ENCODE measurements at regions not wholly inside any gene's neighbourhood (a gene's known extent, or its start where the extent isn't known, plus 50 kb on each side); places are given as distances from the start of the nearest gene placed in this dataset.

DNA sequence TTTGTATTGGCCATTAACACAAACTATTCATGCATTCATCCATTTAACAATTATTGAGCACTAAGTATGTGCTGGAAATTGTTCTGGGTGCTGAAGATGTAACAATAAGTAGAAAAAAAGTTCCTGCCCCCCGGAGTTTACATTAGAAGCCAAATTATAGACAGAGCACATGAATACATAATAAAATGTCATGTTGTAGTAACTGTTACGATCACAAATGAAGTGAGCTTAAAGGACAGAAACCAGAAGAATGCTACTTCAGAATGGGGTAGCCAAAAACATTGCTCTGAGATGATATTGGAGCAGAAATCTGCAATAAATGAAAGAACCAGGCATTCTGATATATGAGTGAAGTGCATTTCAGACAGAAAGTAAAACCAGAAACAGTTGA lies 256.0 kb upstream of the SETBP1 start:
- DNase-seq (ENCODE audit: low spot score), result no peak

DNA sequence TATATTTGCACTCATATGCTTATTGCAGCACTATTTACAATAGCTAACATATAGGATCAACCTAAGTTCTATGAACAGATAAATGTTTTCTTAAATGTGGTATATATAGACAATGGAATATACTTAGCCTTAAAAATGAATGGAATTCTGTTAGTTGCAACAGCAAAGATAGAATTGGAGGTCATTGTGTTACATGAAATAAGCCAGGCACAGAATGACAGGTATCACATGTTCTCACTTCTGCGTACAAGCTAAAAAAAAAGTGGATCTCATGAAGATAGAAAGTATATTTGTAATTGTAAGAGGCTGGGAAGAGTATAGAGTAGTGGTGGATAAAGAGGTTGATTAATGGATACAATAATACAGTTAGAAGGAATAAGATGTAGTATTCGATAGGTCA lies 255.5 kb upstream of the SETBP1 start:
- DNase-seq (ENCODE audit: low spot score), result no peak

DNA sequence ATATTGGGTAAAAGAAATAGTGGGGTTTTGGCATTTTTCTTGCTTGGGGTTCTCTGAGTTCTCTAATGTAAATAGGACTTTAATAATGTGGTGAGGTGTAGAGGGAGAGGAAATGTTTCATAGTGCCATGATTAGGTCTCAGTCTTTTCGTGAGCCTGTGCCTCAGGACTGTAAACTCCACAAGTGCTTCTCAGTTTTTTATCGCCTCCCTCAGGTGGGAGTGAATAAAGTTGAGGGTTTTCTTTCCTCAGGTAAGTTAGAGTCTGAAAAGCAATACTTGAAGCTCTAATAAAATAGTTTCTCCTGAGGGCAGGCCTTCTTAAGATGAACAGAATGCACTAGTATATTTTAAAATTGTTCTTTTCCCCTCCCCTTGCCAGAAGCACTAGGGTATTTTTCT lies 243.1 kb upstream of the SETBP1 start:
- no peak for DNase-seq (ENCODE audit: low spot score)

DNA sequence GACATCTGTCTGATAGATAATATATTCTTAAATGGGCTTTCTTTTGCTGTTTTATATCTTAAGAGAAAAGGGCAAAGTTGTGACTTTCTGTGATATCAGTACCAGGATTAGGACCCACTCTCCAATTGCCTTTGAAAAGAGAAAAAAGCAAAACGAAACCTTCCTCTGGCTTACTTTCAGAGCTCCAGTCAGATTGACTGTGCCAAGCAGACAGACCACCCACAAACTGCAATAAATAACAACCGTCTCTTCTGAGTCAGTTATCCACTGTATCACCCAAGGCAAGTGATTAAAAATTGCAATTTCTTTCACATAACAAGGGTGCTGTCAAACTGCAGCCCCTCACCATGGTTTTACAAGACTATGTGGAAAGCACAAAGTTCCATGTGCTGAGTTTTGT lies 230.5 kb upstream of the SETBP1 start:
- DNase-seq (ENCODE audit: low spot score), result no peak

DNA sequence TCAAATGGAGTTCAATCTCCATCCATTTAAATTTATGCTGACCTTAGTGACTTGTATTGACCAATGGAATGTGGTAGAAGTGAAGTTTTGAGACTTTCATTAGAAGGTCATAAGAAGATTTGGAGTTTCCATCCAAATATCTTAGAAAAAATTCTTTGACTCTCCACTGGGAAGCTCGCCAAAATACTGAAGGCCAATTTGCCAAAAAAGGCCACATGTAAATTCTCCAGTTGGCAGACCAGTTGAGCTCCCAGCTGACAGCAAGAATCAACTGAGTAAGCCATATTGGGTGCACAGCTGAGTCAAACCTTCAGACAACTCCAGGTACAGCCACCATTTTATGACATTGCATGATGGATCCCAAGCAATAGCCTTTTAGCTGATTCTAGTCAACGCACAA lies 228.3 kb upstream of the SETBP1 start:
- no peak for DNase-seq (ENCODE audit: low spot score)

DNA sequence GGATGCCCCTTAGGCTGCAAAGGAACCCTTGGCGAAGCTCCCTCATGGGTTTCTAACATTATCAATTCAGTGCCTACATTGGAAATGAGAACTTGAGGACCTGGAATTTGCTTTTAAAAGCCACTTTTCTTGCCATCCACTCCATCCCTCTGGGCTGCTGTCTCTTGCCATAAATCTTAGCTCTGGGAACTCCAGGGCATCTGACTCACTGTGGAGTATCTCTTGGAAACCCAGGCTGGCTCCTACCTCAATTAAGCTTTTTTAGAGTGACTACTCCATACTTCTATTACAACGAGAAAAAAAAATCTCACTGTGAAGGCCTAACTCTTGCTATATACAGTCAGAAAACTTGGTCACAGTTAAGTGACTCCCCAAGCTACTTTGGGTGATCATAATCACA lies 227.2 kb upstream of the SETBP1 start:
- no peak for DNase-seq (ENCODE audit: low spot score)

DNA sequence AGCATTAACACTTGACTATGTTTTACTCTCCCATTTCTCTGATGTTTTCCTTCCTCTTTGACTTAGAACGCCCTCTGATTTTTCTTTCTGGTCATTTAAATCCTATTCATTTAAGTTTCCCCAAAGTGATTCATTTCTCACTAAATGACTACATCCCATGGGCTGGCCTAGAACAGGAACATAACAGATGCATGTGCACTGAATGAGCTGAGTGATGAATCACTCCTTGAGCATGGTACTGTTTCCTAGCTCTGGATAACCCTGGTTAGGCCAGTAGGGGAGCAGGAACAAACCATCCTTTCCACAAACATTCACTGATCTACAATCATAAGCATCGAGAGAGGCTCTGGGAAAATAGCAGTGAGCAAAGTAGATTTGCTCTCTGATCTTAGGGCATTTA lies 221.9 kb upstream of the SETBP1 start:
- DNase-seq (ENCODE audit: low spot score), result no peak

DNA sequence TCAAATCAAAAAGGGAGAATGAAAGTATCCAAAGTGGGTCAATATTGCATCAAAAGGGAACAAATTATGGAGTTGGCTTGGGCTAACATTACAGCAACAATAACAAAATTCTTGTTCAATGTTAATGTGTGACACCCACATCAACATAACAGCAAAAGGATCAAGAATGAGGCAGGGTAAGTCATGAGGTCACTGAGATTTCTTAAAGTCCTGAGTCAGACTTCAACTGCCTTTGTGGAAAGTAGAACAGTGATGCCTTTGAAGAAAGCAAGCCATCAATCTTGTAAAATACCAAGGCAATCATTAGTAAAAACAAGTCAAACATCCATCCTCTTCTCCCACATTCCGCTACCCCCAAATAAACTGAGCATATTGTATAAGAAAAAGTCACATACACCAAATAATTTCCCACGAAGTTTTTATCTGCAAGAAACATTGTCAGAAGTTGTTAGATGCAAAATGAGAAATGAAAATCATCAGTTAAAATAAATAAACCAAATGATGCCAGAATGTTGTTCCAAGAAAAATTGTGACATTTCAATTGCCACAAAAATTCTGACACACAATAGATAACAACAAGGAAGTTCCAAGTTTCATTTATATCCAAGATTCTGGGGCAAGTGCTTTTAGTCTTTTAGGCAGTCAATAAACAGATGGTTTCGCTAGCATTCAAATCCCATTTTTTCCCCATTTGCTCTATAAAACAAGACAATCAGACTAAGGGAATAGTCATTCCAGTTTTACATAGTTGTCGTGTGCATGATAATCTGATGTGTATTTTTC lies 216.1 kb upstream of the SETBP1 start:
- no peak for DNase-seq (ENCODE audit: low spot score)

DNA sequence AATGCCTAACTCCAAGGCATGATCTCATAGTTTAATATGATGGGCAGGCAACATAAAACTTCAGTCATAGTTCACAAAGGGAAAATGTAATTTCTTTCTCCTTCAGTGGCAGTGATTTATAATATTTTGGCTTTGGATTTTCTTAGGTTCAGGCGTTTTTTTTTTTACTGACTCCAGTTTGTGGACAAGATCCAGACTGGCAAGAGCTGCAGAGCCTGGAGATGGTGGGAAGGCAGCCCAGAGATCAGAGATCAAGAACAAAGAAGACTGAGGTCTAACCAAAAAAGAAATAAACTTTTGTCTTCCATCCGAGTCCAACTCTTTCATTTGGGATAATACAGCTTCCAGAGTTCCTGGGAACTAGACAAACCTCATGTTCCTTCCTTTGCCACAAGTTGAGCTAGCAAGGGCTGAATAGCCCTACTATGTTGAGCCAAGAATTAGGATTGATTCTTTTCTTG lies 215.3 kb upstream of the SETBP1 start:
- DNase-seq (ENCODE audit: low spot score), result peak; percentile 34

DNA sequence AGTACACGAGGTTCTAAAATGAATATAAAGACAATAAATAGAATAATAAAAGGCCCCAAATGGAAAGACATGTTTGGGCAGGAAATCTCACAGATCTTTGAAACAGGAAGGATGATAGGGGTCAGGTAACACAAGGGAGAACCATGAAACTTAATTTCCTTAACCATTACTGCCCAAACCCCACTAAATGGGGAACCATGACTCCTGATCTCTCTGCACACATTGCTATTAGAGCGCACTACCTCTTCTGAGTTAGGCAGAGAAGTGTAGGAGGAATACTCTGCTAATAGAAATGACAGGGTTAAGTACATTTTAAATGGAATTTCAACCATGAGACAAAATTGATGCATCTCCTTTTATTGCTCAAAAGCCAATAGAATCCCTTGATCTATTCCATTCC lies 213.7 kb upstream of the SETBP1 start:
- no peak for DNase-seq (ENCODE audit: low spot score)

DNA sequence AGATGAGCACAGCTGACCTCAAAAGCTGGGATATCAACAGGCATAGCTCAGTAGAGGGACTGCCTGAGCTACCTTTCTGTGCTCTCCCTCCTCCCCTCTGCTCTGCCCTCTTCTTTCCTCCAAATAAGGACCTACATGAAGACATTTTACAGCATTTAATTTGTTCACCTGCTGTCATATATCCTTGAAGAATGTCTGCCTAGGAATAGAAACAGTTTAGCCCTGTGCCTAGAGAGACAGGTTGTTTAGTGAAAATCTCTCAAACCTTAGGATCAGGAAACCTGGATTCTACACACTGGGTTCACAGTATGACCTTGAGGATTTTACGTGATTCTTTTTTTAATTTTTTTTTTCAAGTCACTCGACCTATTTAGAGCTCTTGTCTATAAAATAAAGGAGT lies 213.0 kb upstream of the SETBP1 start:
- no peak for DNase-seq (ENCODE audit: low spot score)

DNA sequence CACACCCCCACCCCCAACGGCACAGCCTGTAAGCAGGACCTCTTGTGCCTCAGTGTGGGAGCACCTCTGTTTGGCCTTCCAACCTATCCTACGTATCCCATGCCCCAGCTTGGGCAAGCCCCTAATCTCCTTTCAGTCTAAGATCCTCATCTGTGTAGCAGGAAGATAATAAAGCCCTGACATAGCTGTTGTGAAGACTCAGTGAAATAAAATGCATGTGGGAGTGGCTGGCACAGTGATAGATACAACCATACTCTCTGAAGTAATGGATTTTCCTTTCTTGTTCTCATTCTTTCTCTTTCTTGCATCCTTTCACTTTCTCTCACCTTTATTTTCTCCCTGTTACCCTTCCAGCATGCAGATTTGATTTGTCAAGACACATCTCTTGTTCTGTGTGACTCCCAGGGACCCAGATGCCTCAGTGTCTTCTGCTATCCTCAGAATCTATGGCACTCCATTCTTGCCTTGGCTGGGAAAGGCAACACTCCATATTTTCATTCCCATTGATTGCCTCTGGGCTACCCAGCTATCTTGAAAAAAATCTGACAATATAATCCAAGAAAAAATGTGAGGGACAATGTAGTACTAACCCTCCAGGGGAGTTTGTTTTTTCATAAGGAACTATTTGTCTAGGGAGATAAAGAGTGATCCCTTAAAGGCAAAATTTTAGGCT lies 207.2 kb upstream of the SETBP1 start:
- no peak for DNase-seq (ENCODE audit: low spot score)

DNA sequence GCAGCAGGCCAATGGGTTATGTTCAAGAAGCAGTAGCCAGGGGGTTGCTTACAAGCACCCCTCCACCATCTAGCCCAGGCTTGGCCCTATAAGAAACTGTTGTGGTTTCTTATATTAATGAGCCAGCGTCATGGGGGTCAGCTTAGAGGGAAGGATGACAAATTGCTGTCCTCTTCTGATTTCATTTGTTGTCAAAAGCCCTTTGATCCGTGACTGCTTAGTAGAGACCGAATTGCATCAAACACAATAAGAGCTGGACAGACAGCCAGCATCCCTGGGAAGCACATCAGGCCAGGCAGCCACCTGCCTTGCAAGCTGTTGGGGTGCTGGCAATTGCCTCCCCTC lies 206.6 kb upstream of the SETBP1 start:
- DNase-seq (ENCODE audit: low spot score), result no peak

DNA sequence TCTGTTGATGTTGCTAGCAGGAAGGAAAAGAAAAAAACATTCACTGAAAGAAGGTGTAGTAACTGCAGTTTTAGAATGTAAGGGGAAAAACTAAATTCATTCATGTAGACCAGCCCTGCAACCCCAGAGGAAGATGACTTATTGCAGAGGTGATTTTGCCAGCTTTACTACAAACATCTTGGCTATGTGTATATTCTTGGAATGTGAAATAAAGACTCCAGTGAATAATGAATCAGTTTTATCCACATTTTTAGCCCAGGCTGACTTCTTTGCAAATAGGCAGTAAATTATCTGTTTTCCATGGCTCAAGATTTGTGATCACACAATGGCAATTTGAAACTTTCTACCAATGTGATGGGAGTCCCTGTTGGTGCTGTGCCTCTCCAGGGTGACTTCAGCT lies 206.1 kb upstream of the SETBP1 start:
- no peak for DNase-seq (ENCODE audit: low spot score)

DNA sequence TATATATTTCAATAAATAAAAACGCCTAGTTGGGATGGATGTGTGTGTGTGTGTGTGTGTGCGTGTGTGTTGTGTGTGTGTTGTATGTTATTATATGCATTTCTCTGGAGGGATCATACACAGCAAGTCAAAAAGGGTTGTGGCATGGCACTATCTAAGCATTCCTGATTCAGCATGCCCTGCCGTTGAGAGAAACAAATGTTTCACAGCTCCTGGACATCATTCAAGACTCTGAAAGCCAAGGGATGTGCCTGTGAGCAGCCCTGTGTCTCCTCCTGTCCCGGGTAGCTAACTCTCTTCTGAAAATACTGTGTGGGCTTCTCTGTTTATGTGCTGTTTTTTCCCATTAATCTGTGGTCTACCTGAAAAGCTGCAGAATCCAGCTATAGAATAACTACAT lies 197.9 kb upstream of the SETBP1 start:
- DNase-seq (ENCODE audit: low spot score), result no peak

DNA sequence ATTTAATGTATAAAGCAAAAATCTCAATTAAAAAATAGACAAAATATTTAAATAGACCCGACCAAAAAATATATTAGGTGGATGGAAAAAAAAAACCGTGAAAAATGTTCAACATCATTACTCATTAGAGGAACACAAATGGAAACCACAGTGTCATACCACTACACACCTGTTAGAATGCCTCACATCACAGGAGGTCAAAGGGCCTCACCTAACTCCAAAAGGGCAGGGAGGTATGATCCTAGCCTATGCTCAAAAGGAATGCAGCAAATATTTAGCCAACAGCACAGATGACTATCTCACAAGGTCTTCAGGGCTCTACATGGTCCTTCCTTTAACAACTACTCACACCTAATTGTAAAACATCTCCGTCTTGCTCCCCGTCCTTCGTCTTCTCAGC lies 185.5 kb upstream of the SETBP1 start:
- DNase-seq (ENCODE audit: low spot score), result no peak

DNA sequence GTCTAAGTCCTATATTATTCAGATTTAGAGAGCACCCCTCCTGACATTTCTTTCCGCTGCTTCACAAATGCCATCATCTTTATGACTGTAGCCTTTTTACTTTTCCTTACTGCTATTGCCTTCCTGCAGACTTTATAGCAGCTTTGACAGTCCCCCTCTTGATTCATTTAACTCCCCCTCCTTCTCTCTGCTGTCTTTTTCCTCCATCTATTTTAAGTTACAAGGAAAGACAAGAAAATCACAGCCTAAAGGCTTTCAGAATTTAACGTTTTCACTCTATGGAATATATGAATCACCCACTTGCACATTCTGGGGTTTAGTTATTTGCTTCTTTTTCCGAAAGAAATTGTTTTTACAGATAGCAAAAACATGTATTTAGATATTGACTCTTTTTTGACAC lies 183.4 kb upstream of the SETBP1 start:
- DNase-seq (ENCODE audit: low spot score), result no peak

DNA sequence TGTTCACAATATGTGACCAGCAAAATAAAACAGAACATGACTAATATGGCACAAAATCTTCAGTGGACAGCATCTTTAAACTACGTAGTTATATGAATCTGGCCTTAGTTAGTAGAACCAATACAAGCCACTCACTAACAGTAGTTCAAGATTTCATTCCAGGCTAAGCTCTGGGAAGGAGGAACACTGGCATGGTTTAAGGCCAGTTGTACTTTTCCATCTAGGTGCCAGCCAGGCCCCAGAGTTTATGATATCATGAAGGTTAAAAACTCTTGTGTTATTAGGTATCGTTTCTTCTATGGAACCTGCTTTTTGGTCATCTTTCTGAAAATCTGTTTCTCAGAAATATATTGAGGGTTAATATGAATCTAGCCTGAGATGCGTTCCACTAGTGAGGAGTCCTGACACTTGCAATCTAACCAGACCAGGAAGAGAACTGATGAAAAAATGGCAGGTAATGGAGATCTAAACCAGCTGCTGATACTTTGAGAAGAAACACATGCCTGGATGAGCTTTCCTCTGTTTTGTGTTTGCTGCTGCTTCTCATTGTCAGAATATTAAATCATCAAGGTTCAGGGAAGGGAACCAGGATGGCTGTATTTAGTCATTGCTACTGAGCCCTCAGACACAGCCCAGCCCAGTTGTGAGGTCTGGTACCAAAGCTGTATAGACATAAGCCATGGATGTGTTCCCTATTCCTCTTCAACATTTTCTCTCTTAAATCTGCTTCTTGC lies 182.8 kb upstream of the SETBP1 start:
- no peak for DNase-seq (ENCODE audit: low spot score)

DNA sequence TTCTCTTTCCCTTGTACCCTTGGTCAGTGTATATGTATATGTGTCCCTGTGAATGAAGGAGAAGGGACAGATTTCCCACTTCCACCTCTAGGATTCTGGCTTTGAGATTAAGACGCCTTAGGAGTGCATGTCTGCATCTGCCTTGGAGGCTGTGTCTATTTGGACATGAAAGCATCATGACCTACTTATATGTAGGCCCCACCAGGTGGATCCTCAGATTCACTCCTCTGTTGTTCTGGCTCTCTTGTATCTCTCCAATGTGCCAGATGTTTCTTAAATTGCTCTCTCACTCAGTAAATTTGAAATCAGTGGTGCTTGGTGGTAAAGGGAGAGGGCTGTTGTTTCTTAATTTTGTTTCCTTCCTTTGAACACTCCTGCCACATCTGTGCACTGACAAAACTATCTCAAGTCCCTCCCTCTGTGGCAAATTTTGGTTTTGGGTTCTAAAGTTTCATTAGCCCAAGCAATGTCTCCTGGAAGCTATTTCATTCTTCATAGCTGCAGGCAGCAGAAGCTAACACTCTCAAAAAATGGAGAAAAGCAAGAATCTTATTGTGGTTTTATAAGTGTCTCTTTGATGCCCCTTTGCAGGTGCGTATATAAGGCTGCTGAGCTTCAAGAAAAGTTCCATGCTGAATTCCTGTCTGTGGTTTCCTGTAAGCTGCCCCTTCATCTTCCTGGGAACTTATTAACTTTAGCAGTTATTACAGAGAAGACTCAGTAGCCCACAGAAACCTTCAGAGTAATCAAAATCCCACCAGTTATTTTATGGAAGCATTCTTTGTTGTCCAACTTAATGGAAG lies 179.7 kb upstream of the SETBP1 start:
- no peak for DNase-seq (ENCODE audit: low spot score)

DNA sequence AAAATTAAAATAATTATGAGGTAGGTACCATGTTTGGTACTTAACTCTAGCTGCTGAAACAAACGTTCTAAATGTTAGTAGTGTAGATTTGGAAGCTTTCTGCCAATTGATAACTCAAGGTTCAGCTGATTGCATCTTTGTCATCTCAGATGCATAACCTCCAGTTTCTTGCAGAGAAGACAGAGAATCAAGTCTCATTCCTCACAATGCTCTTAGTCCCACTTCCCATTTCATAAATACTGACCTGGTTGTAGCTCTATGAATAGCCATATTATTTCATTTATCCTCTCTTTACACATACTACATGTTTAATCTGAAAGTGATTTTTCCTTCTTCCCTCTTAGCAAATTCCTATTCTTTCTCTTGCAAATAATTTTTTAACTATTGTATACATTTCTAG lies 178.5 kb upstream of the SETBP1 start:
- no peak for DNase-seq (ENCODE audit: low spot score)

DNA sequence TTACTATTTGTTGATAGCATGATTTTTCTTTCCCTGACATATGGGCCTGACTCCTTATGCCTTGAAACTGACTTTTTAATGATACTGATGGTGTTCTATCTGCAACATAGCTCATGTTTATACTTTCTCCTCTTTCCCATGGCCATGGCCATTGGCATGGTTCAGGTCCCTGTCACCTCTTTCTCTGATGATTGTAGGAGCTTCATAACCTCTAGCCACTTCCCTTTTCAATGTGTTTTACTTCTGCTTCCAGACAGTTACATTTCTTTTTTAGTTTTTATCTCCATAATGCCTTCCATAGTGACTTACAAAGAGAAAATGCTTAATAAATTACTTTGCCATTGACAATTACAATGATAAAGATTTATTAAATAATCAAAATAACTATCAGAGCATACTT lies 177.9 kb upstream of the SETBP1 start:
- no peak for DNase-seq (ENCODE audit: low spot score)

DNA sequence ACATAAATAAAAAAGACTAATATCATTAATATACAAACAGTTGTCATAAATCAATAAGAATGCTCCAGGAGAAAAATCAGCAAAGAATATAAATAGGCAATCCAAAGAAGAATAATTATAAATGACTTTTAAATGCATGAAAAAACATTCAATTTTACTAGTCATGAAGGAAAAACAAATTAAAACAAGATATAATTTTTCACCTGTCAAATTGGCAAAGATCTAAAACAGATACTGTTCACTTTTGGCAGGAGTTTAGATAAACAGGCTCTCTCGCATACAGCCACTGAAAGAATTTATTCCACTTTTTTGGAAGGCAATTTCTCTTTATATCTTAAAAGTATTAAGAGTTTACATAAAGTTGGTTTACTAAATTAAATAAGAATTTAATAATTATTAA lies 176.8 kb upstream of the SETBP1 start:
- no peak for DNase-seq (ENCODE audit: low spot score)

All from pons (tissue), 1 donor.